ENCODE measurements at regions not wholly inside any gene's neighbourhood (a gene's known extent, or its start where the extent isn't known, plus 50 kb on each side); places are given as distances from the start of the nearest gene placed in this dataset.

- DNase-seq (ENCODE audit: low spot score): no peak
Measured at GRCh38 chr2:222797261-222797660, 63.6 kb upstream of the ACSL3 start.

GRCh38 chr2:222797871-222798270 is 63.0 kb upstream of the ACSL3 start:
- no peak for DNase-seq (ENCODE audit: low spot score)

GRCh38 chr2:222798528-222798927 is 62.3 kb upstream of the ACSL3 start:
- no peak for DNase-seq (ENCODE audit: low spot score)

GRCh38 chr2:222799262-222799918 is 61.4 kb upstream of the ACSL3 start:
- no peak for DNase-seq (ENCODE audit: low spot score)

GRCh38 chr2:222802514-222803196 is 58.2 kb upstream of the ACSL3 start:
- DNase-seq (ENCODE audit: low spot score): no peak

- no peak for DNase-seq (ENCODE audit: low spot score)
Measured at GRCh38 chr2:222804351-222804750, 56.5 kb upstream of the ACSL3 start.

- DNase-seq (ENCODE audit: low spot score): peak; percentile 10
Measured at GRCh38 chr2:222805591-222806304, 55.1 kb upstream of the ACSL3 start.

- no peak for DNase-seq (ENCODE audit: low spot score)
Measured at GRCh38 chr2:222806526-222807137, 54.2 kb upstream of the ACSL3 start.

- no peak for DNase-seq (ENCODE audit: low spot score)
Measured at GRCh38 chr2:222807431-222807830, 53.4 kb upstream of the ACSL3 start.

GRCh38 chr2:222809582-222809981 is 51.3 kb upstream of the ACSL3 start:
- DNase-seq (ENCODE audit: low spot score): no peak

GRCh38 chr2:222810044-222810443 is 50.8 kb upstream of the ACSL3 start:
- no peak for DNase-seq (ENCODE audit: low spot score)

Data from HT-29 (cell line).